GM21619 (cell line): ENCODE measurements at regions not wholly inside any gene's neighbourhood (a gene's known extent, or its start where the extent isn't known, plus 50 kb on each side); places are given as distances from the start of the nearest gene placed in this dataset.
"Not testable (repeated sequence)": the region's sequence is repeated elsewhere in the genome, so short reads cannot be mapped to it uniquely, and the experiment has no call there.

Experiments
- ATAC-seq: cut with Tn5 transposase; IDR thresholded peaks from one replicate; pipeline ENCODE4 v1.9.1; 2021; ENCODE audit not compliant: unreplicated experiment

DNA sequence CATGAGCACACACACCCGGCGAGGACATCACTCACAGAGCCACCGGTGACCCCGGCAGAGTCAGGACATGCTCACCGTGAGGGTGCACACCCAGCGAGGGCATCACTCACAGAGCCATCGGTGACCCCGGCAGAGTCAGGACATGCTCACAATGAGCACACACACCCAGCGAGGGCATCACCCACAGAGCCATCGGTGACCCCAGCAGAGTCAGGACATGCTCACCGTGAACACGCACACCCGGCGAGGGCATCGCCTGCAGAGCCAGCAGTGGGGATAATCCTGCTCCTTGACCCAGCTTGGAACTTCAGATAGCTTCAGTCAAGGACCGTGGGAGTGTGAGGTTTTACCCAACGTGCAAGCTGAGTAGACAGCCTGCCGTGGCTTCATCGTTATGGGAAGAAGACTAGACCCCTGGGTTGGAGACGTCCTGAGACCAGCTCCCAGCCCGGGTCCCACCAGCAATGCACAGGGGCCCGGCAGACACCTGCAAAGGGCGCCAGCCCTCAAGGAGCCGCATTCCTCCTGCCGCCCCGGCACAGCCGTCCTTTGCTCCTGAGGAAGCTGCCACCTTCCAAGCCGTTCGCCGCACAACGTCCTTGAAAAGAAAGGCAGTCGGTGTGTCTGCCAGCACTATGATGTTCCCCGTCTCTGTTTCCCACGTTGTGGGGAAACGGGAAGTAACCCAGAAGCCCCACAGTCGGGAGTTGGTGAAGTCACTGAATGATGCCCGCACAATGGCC lies 192.3 kb downstream of the DLL1 start:
- no peak for ATAC-seq

DNA sequence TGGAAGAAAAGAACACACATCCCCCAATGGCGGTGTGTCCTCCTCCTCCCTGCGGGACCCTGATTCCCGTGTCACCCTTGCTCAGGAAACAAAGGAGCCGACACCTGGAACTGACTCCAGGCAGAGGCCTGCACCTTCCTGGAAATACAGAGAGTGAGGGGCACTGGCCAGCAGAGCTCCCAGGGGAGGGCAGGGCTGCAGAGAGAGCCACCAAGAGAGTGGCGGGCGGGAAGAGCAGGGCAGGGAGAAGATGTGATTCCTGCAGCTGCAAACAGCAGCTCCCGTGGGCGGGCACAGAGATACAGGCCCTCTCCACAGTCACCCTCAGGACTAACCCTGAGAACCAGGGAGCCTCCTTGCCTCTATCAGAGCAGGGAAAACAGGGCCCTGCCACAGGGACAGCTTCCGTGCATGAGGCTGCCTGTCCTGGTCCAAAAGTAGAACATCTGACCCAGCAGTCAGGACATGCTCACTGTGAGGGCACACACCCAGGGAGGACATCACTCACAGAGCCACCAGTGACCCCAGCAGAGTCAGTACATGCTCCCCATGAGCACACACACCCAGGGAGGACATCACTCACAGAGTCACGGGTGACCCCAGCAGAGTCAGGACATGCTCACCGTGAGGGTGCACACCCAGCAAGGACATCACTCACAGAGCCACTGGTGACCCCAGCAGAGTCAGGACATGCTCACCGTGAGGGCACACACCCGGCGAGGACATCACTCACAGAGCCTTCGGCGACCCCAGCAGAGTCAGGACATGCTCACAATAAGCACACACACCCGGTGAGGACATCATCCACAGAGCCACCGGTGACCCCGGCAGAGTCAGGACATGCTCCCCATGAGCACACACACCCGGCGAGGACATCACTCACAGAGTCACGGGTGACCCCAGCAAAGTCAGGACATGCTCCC lies 193.1 kb downstream of the DLL1 start:
- no peak for ATAC-seq

DNA sequence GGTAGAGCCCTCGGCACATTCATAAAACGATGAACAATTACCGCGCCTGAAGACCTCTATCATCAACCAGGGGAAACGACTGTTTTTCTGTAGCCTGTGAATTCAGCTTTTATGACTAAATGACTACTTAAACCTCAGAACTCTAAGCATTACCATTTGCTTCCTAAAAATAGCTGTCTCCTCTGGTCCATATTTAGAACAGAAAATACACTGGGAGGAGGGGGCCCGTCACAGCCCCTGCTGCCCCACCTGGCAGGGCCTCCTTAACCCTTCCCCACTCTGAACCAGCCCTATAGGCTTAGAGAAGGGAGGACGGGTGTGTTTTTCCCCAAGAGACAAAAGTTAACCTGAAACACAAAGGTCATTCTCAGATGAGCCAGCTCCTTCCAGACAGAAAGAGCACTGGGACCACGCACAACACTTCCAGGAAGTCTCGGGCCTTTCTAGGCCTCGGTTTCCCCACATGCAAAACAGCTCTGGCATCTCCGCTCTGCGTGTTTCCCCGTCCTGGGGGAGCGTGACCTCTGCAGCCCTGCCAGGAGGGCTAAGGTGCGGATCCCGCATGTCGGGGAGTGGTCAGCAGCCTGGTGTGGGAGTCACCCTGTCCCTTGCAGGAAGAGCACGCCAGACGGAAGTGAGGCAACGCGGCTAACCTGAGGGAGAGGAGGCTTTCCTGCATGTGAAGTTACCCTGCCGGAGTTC lies 193.9 kb downstream of the DLL1 start:
- ATAC-seq, result no peak

DNA sequence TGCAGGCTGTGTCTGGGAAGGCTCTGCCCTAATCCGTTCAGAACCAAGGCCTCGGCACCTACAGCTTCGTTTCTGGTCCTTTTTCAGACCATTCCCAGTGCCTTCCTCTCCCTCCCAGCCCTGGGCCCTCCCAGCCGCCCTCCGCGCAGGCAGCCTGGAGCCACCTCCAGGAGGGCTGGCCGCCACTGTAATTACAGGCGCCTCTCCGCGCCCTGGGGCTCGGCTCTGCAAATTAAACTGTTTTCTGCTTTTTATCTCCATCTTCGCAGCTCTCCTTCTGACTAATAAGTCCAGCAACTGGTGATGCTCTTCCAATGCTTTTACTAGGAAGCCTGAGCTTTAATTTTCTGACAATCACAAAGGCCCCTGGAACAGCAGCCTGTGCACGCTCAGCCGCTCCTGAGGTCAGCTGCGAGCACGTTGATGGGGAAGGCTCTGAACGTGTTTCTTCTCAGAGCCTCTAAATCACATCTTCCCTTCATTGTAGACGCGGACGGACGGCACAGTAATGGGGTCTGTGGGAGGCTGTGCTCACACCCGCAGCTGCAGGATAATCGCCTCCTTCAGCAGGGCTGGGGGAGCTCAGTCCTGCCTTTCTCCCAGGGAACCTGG lies 194.6 kb downstream of the DLL1 start:
- no peak for ATAC-seq

DNA sequence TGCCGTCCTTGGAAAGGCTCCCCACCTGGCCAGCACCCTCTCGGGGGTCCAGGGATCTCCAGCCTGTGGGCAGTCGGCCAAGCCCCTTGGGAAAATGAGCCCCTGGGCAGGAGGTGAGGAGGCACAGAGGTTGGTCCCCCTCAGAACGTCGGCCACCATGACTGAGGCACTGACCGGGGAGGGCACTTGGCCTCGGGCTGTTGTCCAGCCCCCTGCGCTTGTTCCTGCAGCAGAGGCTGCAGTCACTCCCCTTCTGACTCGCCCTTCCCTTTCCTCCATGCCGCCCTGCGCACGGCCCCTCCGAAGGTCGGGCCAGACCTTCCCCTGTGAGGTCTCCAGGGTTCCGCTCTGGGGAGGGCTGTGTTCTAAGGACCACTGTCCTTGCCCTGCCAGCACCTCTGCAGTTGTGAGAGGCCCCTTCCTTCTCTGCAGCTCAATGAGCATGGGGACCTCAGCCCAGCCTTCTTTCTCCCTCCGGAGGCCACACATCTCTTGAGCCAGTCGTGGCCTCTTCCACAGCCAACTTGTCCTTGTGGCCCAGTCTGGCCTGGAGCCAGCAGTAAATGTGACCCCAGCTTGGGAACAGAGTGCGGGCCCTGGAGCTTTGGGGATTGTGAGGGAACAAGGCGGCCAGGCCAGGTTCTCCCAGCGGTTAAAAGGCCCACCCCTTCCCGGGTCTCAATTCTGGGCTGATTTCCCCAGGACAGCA lies 195.5 kb downstream of the DLL1 start:
- no peak for ATAC-seq

DNA sequence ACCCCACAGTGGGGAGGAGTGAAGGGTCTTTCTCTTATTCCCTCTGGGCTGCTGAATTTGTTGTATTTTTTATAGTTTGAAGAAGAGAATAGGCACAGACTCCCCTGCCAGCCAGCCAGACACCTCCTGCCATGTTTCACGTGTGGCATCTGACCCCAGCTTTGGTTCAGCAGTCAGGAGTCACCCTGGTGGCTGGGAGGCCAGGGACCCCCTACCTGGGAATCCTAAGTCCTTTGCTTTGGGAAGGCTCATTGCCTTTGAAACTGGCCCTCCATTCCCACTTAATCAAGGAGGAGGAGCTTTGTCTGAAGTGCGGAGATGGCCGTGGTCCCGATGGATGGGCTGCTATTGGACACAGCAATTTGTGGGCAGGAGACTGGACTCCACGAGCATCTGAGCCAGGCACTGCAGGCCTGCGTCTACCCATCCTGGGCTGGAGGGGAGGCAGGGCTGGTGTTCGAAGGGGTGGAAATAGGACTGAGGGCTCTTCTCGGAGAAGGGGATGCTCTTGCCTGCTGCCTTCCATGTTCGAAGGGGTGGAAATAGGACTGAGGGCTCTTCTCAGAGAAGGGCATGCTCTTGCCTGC lies 196.1 kb downstream of the DLL1 start:
- no peak for ATAC-seq

DNA sequence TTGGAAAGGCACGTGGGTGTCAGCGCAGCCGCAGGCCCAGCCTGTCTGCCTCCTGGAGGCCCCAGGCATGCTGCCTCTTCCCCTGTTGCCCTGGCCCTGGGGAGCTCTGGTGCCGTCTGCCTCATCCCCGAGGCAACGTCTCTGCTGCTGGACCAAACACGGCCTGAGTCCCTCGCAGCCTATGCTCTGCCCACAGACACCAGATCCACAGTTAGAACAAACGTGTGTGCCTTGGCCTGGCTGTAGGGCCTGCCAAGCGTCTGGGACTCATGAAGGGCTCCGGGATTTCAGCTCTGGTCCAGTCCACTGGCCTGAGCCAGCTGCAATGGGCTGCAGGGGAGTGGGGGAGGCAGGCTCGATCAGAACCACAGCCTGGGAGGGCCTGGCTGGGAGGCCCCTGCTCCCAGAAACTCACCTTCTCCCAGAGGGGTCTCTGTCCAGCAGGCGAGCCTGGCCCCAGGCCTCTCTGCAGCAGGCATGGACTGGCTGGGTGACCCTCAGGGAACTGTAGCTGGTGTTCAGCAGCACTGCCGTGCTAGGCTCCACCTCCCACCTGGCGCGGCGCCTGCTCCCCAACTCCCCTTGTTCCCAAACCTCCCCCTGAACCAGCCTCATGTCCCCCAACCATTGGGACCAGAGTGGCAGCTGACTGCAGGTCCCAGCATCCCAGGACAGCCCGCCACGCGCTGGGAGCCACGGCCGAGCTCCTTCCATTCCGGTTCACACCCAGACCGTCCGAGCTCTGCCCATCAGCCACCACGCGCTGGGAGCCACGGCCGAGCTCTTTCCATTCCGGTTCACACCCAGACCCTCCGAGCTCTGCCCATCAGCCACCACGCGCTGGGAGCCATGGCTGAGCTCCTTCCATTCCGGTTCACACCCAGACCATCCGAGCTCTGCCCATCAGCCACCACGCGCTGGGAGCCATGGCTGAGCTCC lies 197.0 kb downstream of the DLL1 start:
- no peak for ATAC-seq

DNA sequence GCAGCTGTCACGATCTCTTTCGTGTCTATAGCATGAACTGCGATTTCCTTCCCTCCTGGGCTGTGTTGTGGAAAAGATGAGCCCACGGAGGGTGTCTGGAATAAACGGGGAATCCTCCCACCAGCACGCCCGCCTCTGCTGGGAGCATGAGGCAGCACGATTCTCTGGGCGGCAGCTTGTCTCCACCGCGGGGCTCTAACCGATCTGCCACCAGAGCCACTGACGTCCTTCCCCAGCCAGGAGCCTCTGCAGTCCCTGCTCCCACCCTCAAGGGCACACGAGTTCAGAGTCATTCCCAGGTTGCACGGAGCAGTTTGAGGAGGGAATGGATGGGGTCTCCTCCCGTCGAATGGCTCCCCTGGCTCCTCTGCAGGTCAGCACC lies 197.6 kb downstream of the DLL1 start:
- ATAC-seq, result no peak

DNA sequence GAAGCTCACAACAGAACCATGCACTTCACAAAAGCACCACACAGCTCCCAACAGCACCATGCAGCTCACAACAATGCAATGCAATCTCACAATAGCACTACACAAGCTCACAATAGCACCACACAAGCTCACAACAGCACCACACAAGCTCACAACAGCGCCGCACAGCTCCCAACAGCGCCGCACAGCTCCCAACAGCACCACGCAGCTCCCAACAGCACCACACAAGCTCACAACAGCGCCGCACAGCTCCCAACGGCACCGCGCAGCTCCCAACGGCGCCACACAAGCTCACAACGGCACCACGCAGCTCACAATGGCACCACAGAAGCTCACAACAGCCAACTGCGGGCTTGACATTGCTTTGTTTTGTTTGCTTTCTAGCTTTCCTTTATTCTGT lies 198.1 kb downstream of the DLL1 start:
- ATAC-seq, result no peak

DNA sequence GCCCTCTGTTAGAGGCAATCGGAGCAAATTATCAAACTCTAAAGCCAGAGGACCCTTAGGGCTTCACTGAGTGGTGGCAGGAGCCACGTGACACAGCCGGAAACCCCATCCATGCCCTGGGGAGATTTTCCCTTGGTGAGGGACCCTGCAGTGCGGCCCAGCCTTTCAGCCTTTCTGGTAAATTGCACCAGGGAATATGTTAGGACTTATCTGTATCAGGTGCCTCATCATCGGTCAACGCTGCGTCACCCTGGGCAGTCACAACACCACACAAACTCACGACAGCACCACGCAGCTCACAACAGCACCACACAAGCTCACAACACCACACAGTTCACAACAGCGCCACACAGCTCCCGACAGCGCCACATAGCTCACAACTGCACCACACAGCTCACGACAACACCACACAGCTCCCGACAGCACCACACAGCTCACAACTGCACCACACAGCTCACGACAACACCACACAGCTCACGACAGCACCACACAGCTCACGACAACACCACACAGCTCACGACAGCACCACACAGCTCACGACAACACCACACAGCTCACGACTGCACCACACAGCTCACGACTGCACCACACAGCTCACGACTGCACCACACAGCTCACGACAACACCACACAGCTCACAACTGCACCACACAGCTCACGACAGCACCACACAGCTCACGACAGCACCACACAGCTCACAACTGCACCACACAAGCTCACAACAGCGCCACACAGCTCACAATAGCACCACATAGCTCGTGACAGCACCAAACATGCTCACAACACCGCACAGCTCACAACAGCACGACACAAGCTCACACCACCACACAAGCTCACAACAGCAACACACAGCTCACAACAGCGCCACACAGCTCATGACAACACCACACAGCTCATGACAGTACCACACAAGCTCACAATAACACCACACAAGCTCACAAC lies 199.0 kb downstream of the DLL1 start:
- no peak for ATAC-seq

DNA sequence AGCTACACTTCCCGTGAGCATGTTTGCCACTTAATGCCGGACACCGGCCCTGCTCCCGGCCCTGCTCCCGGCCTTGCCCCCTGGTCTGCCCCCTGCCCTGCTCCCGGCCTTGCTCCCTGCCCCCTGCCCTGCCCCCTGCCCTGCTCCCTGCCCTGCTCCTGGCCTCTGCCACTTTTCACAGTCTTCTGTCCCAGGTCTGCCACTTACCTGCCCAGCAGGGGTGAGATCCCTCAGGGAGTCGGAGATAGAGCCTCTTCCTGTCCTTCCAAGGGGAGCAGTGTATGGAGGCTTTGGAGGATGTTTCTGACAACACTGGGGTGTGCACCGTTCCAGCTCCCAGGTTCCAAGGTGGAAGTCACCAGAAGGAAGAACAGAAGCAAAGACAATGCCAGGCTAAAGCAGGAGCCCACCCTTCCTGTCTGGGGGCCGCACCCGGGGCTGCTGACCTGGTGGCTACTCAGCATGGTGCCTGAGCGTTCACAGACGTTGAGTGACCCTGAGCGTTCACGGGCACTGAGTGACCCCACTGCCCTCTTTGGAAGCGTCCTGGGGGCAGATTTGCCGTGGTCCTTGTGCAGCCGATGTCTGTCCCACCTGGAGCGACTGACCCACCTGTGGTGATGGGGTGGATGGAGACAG lies 199.8 kb downstream of the DLL1 start:
- ATAC-seq, result no peak

DNA sequence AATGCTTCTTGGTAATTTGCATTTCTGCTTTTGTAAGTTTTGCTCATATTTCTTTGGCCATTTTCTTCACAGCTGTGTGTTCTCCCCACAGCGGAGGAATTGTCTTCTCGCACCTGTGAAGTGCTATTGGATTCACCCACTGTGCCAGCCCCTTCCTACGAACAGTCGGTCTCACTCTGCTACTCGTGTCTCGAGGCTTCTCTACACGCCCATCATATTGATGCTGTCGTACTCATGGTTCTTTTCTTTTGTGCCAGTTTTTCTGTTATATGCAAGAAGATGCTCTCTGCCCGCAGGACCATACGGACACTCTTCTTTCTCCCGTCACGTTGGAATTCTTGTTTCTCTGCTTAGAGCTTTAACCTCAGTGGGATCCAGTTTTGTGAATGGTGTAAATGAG lies 200.3 kb downstream of the DLL1 start:
- ATAC-seq, result no peak

DNA sequence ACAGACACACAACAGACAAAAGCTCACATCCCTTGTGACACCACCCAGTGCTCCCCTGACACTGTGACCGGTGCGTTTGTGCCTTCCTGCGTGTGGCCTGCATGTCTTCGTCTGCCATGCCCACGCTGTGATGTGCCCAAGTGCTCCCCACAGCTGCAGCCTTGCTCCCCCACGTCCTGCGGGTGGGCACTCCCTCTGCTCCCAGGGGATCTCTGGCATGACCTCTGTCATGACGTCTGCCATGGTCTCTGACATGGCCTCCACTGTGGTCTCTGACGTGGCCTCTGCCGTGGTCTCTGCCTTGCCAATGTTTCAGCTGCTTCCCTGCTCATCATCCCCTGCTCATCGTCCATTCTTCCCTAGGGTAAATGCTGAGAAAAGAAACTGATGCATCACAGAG lies 200.9 kb downstream of the DLL1 start:
- peak; percentile 7 for ATAC-seq

DNA sequence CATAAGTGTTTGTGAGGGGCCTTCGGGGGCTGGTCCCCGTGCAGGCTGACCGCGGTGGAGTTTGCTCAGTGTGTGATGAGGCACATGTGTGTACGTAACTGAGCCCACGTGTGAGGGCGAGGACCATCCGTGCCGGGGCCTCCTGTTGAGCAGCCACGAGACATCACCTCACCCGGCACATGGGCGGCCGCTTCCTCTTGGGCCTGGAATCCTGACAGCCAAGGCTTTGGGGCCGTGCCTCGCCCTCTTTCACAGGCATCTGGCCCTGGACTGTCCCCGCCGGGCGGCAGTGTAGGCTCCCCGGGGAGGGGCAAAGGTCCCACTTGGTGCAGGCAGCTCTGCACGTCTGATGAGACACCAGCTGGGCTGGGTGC lies 202.3 kb downstream of the DLL1 start:
- ATAC-seq, result peak; percentile 5

DNA sequence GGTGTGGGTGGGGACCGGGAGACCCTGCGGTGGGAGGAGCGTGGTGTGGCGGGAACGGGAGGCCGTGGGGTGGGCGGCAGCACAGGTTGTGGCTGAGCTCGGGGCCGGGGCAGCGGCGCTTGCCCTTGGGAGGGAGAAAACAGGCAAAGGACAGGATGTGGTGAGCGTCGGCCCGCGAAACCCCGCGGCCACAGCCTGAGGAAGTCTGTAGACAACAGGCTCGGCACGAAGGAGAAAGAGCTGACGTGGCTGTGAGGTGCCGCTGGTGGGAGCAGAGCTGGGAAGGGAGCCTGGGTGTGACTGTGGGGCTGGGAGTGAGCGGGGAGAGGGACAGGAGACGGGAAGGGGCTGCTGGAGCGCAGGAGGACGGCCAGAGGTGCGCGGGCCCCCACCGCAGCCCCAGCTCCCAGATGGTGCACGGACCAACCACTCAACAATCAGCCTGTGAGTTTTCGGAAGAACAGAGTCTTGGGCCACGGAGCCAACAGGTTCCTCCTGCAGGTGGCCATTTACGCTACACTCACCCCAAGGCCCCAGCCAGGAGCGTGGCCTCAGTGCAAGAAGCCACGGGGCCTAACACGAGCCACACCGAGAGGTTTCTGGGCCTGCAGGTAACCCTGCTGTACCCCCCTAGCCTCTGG lies 202.8 kb downstream of the DLL1 start:
- ATAC-seq, result peak; percentile 68

DNA sequence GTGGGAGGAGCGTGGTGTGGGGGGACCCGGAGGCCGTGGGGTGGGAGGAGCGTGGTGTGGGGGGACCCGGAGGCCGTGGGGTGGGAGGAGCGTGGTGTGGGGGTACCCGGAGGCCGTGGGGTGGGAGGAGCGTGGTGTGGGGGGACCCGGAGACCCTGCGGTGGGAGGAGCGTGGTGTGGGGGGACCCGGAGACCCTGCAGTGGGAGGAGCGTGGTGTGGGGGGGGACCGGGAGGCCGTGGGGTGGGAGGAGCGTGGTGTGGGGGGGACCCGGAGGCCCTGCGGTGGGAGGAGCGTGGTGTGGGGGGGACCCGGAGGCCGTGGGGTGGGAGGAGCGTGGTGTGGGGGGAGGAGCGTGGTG lies 203.5 kb downstream of the DLL1 start:
- not testable (repeated sequence) for ATAC-seq
